ENCODE measurements at regions not wholly inside any gene's neighbourhood (a gene's known extent, or its start where the extent isn't known, plus 50 kb on each side); places are given as distances from the start of the nearest gene placed in this dataset.

GRCh38 chr1:99396389-99396788 lies 132.1 kb downstream of the PLPPR4 start (continued):
- TF ChIP-seq CHD7 (IDR thresholded peaks at IDR 0.05; ENCODE audit: insufficient replicate concordance, low read length): no peak
- no peak for TF ChIP-seq RAD21 (IDR thresholded peaks at IDR 0.05 in 1 of 2, conservative IDR thresholded peaks at IDR 0.05 in 1 of 2; ENCODE audit: low read depth in 2 of 2, low read length in 2 of 2)
